SU-DHL-6 (cell line): ENCODE measurements at regions not wholly inside any gene's neighbourhood (a gene's known extent, or its start where the extent isn't known, plus 50 kb on each side); places are given as distances from the start of the nearest gene placed in this dataset.
"Not testable (repeated sequence)": the region's sequence is repeated elsewhere in the genome, so short reads cannot be mapped to it uniquely, and the experiment has no call there.

Source experiments
- H2AFZ ChIP-seq: fragments of 200-600 bp; sonication (generic); 2 replicates; pipeline ENCODE4 v1.6.1; 2014; ENCODE audit warnings: low read depth, mild to moderate bottlenecking, moderate library complexity, mixed read lengths, antibody characterized with exemption, low read length; ENCODE audit not compliant: severe bottlenecking
- H3F3A ChIP-seq: fragments of 200-600 bp; shearing (Covaris generic); 2 replicates; pipeline ENCODE4 v1.6.0; 2016; ENCODE audit warnings: antibody characterized with exemption, mild to moderate bottlenecking; ENCODE audit not compliant: insufficient read depth
- H3K27ac ChIP-seq: fragments of 200-600 bp; sonication (generic); 2 replicates; pipeline ENCODE4 v1.5.1; 2016; ENCODE audit warnings: low read depth, mild to moderate bottlenecking, low read length, moderate library complexity, mixed read lengths
- H3K27me3 ChIP-seq: fragments of 200-600 bp; sonication (generic), shearing (Covaris generic); 2 replicates; pipeline ENCODE4 v1.6.0; 2014; ENCODE audit warnings: mild to moderate bottlenecking, low read length
- H3K36me3 ChIP-seq: fragments of 200-600 bp; sonication (generic); 2 replicates; pipeline ENCODE4 v1.6.1; 2014; ENCODE audit warnings: mild to moderate bottlenecking, low read length, mixed read lengths
- H3K4me2 ChIP-seq: fragments of 300-600, 200-600 bp; shearing (Covaris generic), sonication (generic); 2 replicates; pipeline ENCODE4 v1.6.0; 2014; ENCODE audit warnings: low read length, low read depth, mild to moderate bottlenecking; ENCODE audit not compliant: poor library complexity, severe bottlenecking
- H3K4me3 ChIP-seq: fragments of 200-600 bp; sonication (generic); 2 replicates; pipeline ENCODE4 v1.5.1; 2014; ENCODE audit warnings: antibody characterized with exemption, low read length, mild to moderate bottlenecking, mixed read lengths; ENCODE audit not compliant: insufficient read depth, poor library complexity, severe bottlenecking
- H3K79me2 ChIP-seq: fragments of 200-600 bp; sonication (generic); 2 replicates; pipeline ENCODE4 v1.6.1; 2014; ENCODE audit warnings: mild to moderate bottlenecking, low read length, moderate library complexity; ENCODE audit not compliant: insufficient read depth
- H3K9ac ChIP-seq: fragments of 200-600 bp; sonication (generic); 2 replicates; pipeline ENCODE4 v1.7.0; 2014; ENCODE audit warnings: mild to moderate bottlenecking, low read length
- H3K9me2 ChIP-seq: fragments of 200-600 bp; sonication (generic); replicated peaks from 2 replicates; pipeline ENCODE4 v1.6.1; 2014; ENCODE audit warnings: low read length; ENCODE audit not compliant: insufficient read depth
- H3K9me3 ChIP-seq: fragments of 200-600 bp; sonication (generic); 2 replicates; pipeline ENCODE4 v1.6.1; 2014; ENCODE audit warnings: low read length, mixed read lengths; ENCODE audit not compliant: insufficient read depth
- H4K20me1 ChIP-seq: fragments of 200-600 bp; sonication (generic); 2 replicates; pipeline ENCODE4 v1.6.1; 2014; ENCODE audit warnings: low read depth, mild to moderate bottlenecking, antibody characterized with exemption, low read length, moderate library complexity, mixed read lengths
- EZH2phosphoT487 ChIP-seq: fragments of 200-600 bp; sonication (generic), shearing (Covaris generic); conservative IDR thresholded peaks from 2 replicates; pipeline ENCODE4 v1.6.1; 2018; ENCODE audit warnings: mild to moderate bottlenecking, antibody characterized with exemption, low read length, moderate library complexity, mixed read lengths
- TF ChIP-seq, protein P1 (sequence below): fragments of 200-600 bp; sonication (generic); IDR thresholded peaks from one replicate; pipeline ENCODE4 v1.5.1; 2017; ENCODE audit warnings: antibody characterized with exemption, mild to moderate bottlenecking, low read length, moderate library complexity; ENCODE audit not compliant: insufficient read depth, poor library complexity, severe bottlenecking

DNA sequence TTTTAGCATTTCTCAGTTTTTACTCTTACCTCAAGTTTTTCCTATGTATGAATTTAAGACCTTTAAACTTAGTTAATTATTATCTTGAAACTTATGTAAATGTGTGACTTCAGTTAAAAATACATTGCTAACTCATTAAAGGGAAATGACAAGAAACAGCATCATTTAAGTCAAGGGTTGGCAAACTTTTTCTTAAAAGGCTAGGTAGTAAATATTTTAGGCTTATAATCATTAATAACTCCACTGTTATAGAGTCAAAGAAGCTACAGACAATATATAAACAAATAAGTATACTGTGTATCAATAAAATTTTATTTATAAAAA lies 259.7 kb upstream of the RBMS1 start:
- no peak overlapping the region for H2AFZ ChIP-seq

DNA sequence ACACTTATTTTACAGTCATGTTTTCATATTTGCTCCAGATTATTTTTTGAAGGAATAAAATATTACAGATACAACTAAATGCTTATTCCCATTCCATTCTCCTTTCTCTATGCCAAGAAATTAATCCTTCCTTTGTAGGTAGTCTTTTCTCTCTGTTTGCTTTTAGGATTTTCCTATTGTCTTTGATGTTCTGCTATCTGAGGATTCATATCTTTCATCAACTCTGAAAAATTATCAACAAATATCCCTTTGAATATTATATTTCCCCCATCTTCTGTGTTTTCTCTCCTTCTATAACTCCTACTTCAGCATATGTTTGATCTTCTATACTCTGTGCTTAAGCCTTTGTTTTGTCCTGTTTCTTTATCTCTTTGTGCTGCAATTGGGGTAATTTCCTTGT lies 260.4 kb upstream of the RBMS1 start:
- Histone ChIP-seq H3K9ac (no peak overlapping the region), H3K4me3 (no peak overlapping the region), H4K20me1 (no peaks in the 10 kb centered on the region), H3K36me3 (no peaks in the 10 kb centered on the region), H3F3A (no peaks in the 10 kb centered on the region), H3K9me2 (no peaks in the 10 kb centered on the region), H3K27me3 (no peaks in the 10 kb centered on the region), H2AFZ (no peak overlapping the region), H3K4me2 (no peak overlapping the region), H3K9me3 (no peaks in the 10 kb centered on the region), H3K27ac (no peak overlapping the region), H3K79me2 (no peaks in the 10 kb centered on the region)
- TF ChIP-seq, protein P1, sequence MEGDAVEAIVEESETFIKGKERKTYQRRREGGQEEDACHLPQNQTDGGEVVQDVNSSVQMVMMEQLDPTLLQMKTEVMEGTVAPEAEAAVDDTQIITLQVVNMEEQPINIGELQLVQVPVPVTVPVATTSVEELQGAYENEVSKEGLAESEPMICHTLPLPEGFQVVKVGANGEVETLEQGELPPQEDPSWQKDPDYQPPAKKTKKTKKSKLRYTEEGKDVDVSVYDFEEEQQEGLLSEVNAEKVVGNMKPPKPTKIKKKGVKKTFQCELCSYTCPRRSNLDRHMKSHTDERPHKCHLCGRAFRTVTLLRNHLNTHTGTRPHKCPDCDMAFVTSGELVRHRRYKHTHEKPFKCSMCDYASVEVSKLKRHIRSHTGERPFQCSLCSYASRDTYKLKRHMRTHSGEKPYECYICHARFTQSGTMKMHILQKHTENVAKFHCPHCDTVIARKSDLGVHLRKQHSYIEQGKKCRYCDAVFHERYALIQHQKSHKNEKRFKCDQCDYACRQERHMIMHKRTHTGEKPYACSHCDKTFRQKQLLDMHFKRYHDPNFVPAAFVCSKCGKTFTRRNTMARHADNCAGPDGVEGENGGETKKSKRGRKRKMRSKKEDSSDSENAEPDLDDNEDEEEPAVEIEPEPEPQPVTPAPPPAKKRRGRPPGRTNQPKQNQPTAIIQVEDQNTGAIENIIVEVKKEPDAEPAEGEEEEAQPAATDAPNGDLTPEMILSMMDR = no peak
- TF ChIP-seq EZH2phosphoT487 = no peak

More for the DNA sequence above, 259.7 kb upstream of the RBMS1 start:
- H3K27ac ChIP-seq = no peak overlapping the region
- no peaks in the 10 kb centered on the region for H3K9me2 ChIP-seq
- no peaks in the 10 kb centered on the region for H3K9me3 ChIP-seq
- no peaks in the 10 kb centered on the region for H4K20me1 ChIP-seq
- no peaks in the 10 kb centered on the region for H3K36me3 ChIP-seq
- no peaks in the 10 kb centered on the region for H3K27me3 ChIP-seq
- no peaks in the 10 kb centered on the region for H3K79me2 ChIP-seq
- TF ChIP-seq EZH2phosphoT487 = no peak
- TF ChIP-seq, protein P1 = no peak
- no peak overlapping the region for H3K4me2 ChIP-seq
- no peak overlapping the region for H3K4me3 ChIP-seq
- no peaks in the 10 kb centered on the region for H3F3A ChIP-seq
- no peak overlapping the region for H3K9ac ChIP-seq

DNA sequence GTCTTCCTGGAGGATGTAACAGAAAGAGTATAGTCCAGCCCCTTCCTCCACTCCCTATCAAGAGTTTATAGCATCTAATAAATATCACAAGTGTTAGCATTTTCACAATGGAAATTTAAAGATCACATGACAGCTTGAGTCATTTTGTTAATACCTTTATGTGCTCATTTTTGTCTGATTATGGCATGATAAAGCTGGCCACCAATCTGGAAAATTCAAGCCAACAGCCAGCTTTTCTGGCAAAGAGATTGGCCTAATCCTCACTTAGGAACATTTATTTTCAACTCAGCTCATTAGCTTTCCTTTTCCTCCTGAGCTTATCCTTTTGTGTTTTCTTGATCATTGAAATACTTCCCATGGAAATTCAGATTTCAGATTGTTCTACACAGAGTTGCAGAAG lies 262.9 kb upstream of the RBMS1 start:
- H4K20me1 ChIP-seq = no peaks in the 10 kb centered on the region
- TF ChIP-seq, protein P1 = no peak
- no peak for TF ChIP-seq EZH2phosphoT487
- no peaks in the 10 kb centered on the region for H3K27me3 ChIP-seq
- no peak overlapping the region for H3K9ac ChIP-seq
- H3K4me3 ChIP-seq = no peak overlapping the region
- H3F3A ChIP-seq = no peaks in the 10 kb centered on the region
- no peak overlapping the region for H3K27ac ChIP-seq
- H2AFZ ChIP-seq = no peak overlapping the region
- no peaks in the 10 kb centered on the region for H3K9me2 ChIP-seq
- no peaks in the 10 kb centered on the region for H3K9me3 ChIP-seq
- no peak overlapping the region for H3K4me2 ChIP-seq
- no peaks in the 10 kb centered on the region for H3K79me2 ChIP-seq
- H3K36me3 ChIP-seq = no peaks in the 10 kb centered on the region

DNA sequence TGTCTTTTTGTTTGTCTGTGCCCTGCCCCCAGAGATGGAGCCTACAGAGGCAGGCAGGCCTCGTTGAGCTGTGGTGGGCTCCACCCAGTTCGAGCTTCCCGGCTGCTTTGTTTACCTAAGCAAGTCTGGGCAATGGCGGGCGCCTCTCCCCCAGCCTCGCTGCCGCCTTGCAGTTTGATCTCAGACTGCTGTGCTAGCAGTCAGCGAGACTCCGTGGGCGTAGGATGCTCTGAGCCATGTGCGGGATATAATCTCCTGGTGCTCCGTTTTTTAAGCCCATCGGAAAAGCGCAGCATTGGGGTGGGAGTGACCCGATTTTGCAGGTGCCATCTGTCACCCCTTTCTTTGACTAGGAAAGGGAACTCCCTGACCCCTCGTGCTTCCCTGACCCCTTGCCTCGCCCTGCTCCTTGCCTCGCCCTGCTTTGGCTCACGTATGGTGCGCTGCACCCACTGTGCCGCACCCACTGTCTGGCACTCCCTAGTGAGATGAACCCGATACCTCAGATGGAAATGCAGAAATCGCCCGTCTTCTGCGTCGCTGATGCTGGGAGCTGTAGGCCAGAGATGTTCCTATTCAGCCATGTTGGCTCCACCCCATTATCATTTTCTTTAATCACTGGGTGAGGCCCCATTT lies 269.0 kb upstream of the RBMS1 start:
- H3K36me3 ChIP-seq, H3K27me3 ChIP-seq, H2AFZ ChIP-seq, H3K27ac ChIP-seq, H3K4me3 ChIP-seq, H3F3A ChIP-seq, H3K4me2 ChIP-seq, H4K20me1 ChIP-seq, H3K9me3 ChIP-seq, H3K79me2 ChIP-seq, H3K9me2 ChIP-seq, H3K9ac ChIP-seq: not testable (repeated sequence)
